Thyroid gland (tissue), 4 donors: ENCODE measurements at regions not wholly inside any gene's neighbourhood (a gene's known extent, or its start where the extent isn't known, plus 50 kb on each side); places are given as distances from the start of the nearest gene placed in this dataset.

Source experiments
- CTCF ChIP-seq, 6 experiments: fragments of 200-600 bp in 3 of 6; fragments of 450-650 bp in 3 of 6; sonication (generic) in 3 of 6; IDR thresholded peaks; one replicate each; pipeline ENCODE4 v1.5.1; 2016 to 2019; ENCODE audit warnings: antibody characterized with exemption in 6 of 6, mild to moderate bottlenecking in 2 of 6, inconsistent platforms in 1 of 6, moderate library complexity in 1 of 6
- POLR2A ChIP-seq, 2 donors: fragments of 450-650 bp; IDR thresholded peaks; one replicate each; pipeline ENCODE4 v1.6.1; 2017; ENCODE audit warnings: antibody characterized with exemption in 2 of 2, mild to moderate bottlenecking in 2 of 2, moderate library complexity in 1 of 2

GRCh38 chr10:108411894-108412293 is 1247.4 kb upstream of the SORCS1 start:
- TF ChIP-seq CTCF (IDR thresholded peaks at IDR 0.05) (no peak), POLR2A (IDR thresholded peaks at IDR 0.05) (no peak)
